T-cell (primary cell): ENCODE measurements at regions not wholly inside any gene's neighbourhood (a gene's known extent, or its start where the extent isn't known, plus 50 kb on each side); places are given as distances from the start of the nearest gene placed in this dataset.

Source experiments
- ATAC-seq, 4 experiments: fragments of 200-7000 bp in 3 of 4; fragments of 150-1000 bp in 1 of 4; cut with Tn5 transposase; replicated peaks in 1 of 4; 1 replicate in 3 of 4; 2 replicates in 1 of 4; pipeline ENCODE4 v1.10.0; 2021; ENCODE audit warnings: moderate library complexity in 3 of 4, mild to moderate bottlenecking in 2 of 4, moderate number of reproducible peaks in 1 of 4
- CTCF ChIA-PET, 2 donors: fragments of 300-600 bp; sonication (Branson Sonifier 250); formaldehyde crosslinking; loops; one replicate each; lab custom pipeline; 2022; ENCODE audit warnings: antibody characterized with exemption in 2 of 2; lab: Charles Lee
- POLR2A ChIA-PET, 2 donors: fragments of 300-600 bp; sonication (Branson Sonifier 250); formaldehyde crosslinking; loops; one replicate each; lab custom pipeline; 2022; ENCODE audit warnings: antibody characterized with exemption in 2 of 2; lab: Charles Lee
- DNase-seq, 35 experiments: peaks; one replicate each; pipeline versions ENCODE4 v3.0.0 to v3.0.0-alpha.2; 2013 to 2023
- H3K27ac ChIP-seq: one replicate; pipeline ENCODE4 v1.5.1; 2013; ENCODE audit warnings: low read length
- H3K27me3 ChIP-seq, 2 experiments: replicated peaks in 1 of 2; 1 replicate in 1 of 2; 2 replicates in 1 of 2; pipeline versions ENCODE4 v1.6.1 to v1.7.0; 2013; ENCODE audit warnings: low read length in 1 of 2, mixed read lengths in 1 of 2; ENCODE audit not compliant: control insufficient read depth in 2 of 2, insufficient read depth in 2 of 2; ENCODE audit errors: extremely low read depth in 1 of 2
- H3K36me3 ChIP-seq, 2 donors: 1 replicate in 1 of 2; 2 replicates in 1 of 2; pipeline versions ENCODE4 v1.6.1 to v1.7.0; 2013; ENCODE audit warnings: low read length in 1 of 2; ENCODE audit not compliant: control insufficient read depth in 2 of 2, insufficient read depth in 1 of 2; ENCODE audit errors: extremely low read depth in 1 of 2
- H3K4me1 ChIP-seq, 2 experiments: 1 replicate in 1 of 2; 2 replicates in 1 of 2; pipeline versions ENCODE4 v1.6.1 to v1.7.0; 2013; ENCODE audit warnings: low read length in 2 of 2, mixed read lengths in 1 of 2; ENCODE audit not compliant: insufficient read depth in 2 of 2, control insufficient read depth in 1 of 2; ENCODE audit errors: extremely low read depth in 1 of 2
- H3K4me3 ChIP-seq, 2 donors: 1 replicate in 1 of 2; 2 replicates in 1 of 2; pipeline versions ENCODE4 v1.5.1 to v1.7.0; 2013; ENCODE audit warnings: mild to moderate bottlenecking in 2 of 2, low read length in 1 of 2, moderate library complexity in 1 of 2; ENCODE audit not compliant: control insufficient read depth in 1 of 2; ENCODE audit errors: extremely low read depth in 1 of 2
- H3K9me3 ChIP-seq: 2 replicates; pipeline ENCODE4 v1.7.0; 2013
- H3K27ac Mint-ChIP-seq, 2 donors: one replicate each; pipeline ENCODE4 v1.8.0; 2020 to 2021; ENCODE audit warnings: mild to moderate bottlenecking in 2 of 2, mixed read lengths in 2 of 2
- H3K27me3 Mint-ChIP-seq, 2 donors: one replicate each; pipeline ENCODE4 v1.8.0; 2021 to 2022; ENCODE audit warnings: mixed read lengths in 2 of 2
- H3K36me3 Mint-ChIP-seq: one replicate; pipeline ENCODE4 v1.8.0; 2021; ENCODE audit warnings: mixed read lengths
- H3K4me1 Mint-ChIP-seq, 3 donors: one replicate each; pipeline ENCODE4 v1.8.0; 2020 to 2022; ENCODE audit warnings: mixed read lengths in 3 of 3, mild to moderate bottlenecking in 1 of 3
- H3K4me3 Mint-ChIP-seq, 3 donors: one replicate each; pipeline ENCODE4 v1.8.0; 2020 to 2022; ENCODE audit warnings: mild to moderate bottlenecking in 3 of 3, mixed read lengths in 3 of 3, moderate library complexity in 3 of 3
- H3K9me3 Mint-ChIP-seq, 3 donors: one replicate each; pipeline ENCODE4 v1.8.0; 2020 to 2022; ENCODE audit warnings: mixed read lengths in 3 of 3
- WGBS: methylation state at CpG from one replicate; pipeline ENCODE4 v1.1.5; 2013; ENCODE audit warnings: missing lambda C conversion rate; ENCODE audit not compliant: insufficient coverage; 5-methylcytosine and 5-hydroxymethylcytosine counted together

DNA sequence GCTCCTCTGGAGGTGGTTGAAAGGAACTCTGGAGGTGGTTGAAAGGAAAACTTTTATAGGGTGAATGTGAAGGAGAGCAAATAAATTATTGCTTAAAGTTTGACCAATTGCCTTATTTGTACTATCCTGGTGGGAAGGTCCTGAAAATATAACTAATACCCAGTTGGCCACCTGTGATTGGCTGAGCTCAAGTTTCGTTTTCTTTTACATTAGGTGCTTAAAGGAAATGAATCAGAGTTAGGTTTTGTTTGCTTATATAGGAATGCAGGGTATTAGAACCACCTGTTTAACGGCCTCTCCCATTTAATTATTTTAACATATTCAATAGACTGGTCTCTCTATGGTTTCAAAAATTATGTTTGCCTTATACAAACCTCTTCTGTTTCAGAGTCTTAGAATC, 497.6 kb downstream of the PRR32 start:
- H3K9me3 Mint-ChIP-seq: no peaks in the 10 kb centered on the region
- no peak overlapping the region for H3K27ac ChIP-seq
- no peaks in the 10 kb centered on the region for H3K27me3 ChIP-seq
- H3K4me1 Mint-ChIP-seq: no peaks in the 10 kb centered on the region
- H3K27me3 Mint-ChIP-seq: no peaks in the 10 kb centered on the region
- no peaks in the 10 kb centered on the region for H3K9me3 ChIP-seq
- no peaks in the 10 kb centered on the region for H3K4me1 ChIP-seq
- no peak for ATAC-seq
- H3K27ac Mint-ChIP-seq: no peak overlapping the region
- no peak for DNase-seq
- ChIA-PET CTCF (no interaction called here), POLR2A (no interaction called here)
- no peaks in the 10 kb centered on the region for H3K36me3 Mint-ChIP-seq
- no peaks in the 10 kb centered on the region for H3K36me3 ChIP-seq
- WGBS: no CpG with 5 or more reads among the region's 2 CpGs
- no peak overlapping the region for H3K4me3 ChIP-seq
- no peak overlapping the region for H3K4me3 Mint-ChIP-seq

DNA sequence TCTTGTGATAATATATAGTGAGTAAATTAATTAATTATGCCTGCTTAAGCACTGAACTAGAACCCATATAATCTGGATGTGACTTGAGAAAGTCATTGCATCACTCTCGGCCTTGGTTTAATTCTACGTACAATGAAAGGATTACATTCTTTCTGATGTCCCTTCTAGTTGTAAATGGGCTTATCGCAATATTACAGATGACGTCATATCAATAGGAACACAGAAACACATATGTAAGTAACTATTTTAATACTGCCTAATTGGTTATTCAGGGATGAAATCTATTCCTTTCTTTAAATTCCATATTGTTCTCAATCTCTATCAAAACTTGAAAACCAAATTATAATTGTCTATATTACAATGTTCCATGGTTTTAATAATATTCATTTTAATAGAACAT, 504.6 kb downstream of the PRR32 start:
- WGBS: no CpG with 5 or more reads among the region's 4 CpGs
- no peaks in the 10 kb centered on the region for H3K4me1 Mint-ChIP-seq
- Histone ChIP-seq H3K27me3 (no peaks in the 10 kb centered on the region), H3K4me3 (no peak overlapping the region), H3K27ac (no peak overlapping the region), H3K36me3 (no peaks in the 10 kb centered on the region), H3K4me1 (no peaks in the 10 kb centered on the region), H3K9me3 (no peaks in the 10 kb centered on the region)
- no peak for ATAC-seq
- CTCF ChIA-PET: interaction anchor here in 1 of 2 donors (0.6 kb wide), 1 partner anchor 9 kb away, joined by 3 read pairs; no protein-coding TSS in a partner anchor
- H3K36me3 Mint-ChIP-seq: no peaks in the 10 kb centered on the region
- no peak overlapping the region for H3K27ac Mint-ChIP-seq
- no peaks in the 10 kb centered on the region for H3K9me3 Mint-ChIP-seq
- H3K27me3 Mint-ChIP-seq: peaks cover 0 to 3% of the 10 kb centered on the region in 2 donors
- no peak for DNase-seq
- POLR2A ChIA-PET: no interaction called here
- H3K4me3 Mint-ChIP-seq: no peak overlapping the region
